ENCODE measurements at regions not wholly inside any gene's neighbourhood (a gene's known extent, or its start where the extent isn't known, plus 50 kb on each side); places are given as distances from the start of the nearest gene placed in this dataset.

- Mint-ChIP-seq H3K4me1 (no peaks in the 10 kb centered on the region), H3K27ac (no peak overlapping the region), H3K4me3 (no peak overlapping the region), H3K9me3 (peaks cover 2 to 25% (median 5%) of the 10 kb centered on the region in 11 donors), H3K27me3 (no peaks in the 10 kb centered on the region), H3K36me3 (no peaks in the 10 kb centered on the region)
- Histone ChIP-seq H3K4me3 (ENCODE audit: low read length) (no peak overlapping the region), H3K27ac (ENCODE audit: low read depth, low read length) (no peak overlapping the region), H3K9me3 (ENCODE audit: control insufficient read depth in 2 of 3, low read length in 3 of 3) (no peaks in the 10 kb centered on the region), H3K4me1 (ENCODE audit: control insufficient read depth in 2 of 2, insufficient read depth in 2 of 2, low read length in 2 of 2) (no peaks in the 10 kb centered on the region), H3K27me3 (ENCODE audit: control insufficient read depth in 2 of 2, insufficient read depth in 2 of 2, low read length in 2 of 2) (no peaks in the 10 kb centered on the region), H3K36me3 (ENCODE audit: control insufficient read depth in 2 of 3, insufficient read depth in 3 of 3, low read length in 3 of 3) (no peaks in the 10 kb centered on the region)
- ATAC-seq = no peak
- intact Hi-C loops (cut with micrococcal nuclease) = no loop called here
- CTCF ChIA-PET = no interaction called here
- no peak for DNase-seq
- POLR2A ChIA-PET = no interaction called here
Observed at GRCh38 chr14:82549306-82549990, 1015.8 kb upstream of the SEL1L start.

GRCh38 chr14:82562881-82563280 lies 1029.2 kb upstream of the SEL1L start:
- POLR2A ChIA-PET = no interaction called here
- H3K9me3 ChIP-seq (ENCODE audit: control insufficient read depth in 2 of 3, low read length in 3 of 3) = no peaks in the 10 kb centered on the region
- no peaks in the 10 kb centered on the region for H3K4me1 Mint-ChIP-seq
- H3K27ac ChIP-seq (ENCODE audit: low read depth, low read length) = no peak overlapping the region
- no peaks in the 10 kb centered on the region for H3K27me3 Mint-ChIP-seq
- H3K4me3 Mint-ChIP-seq = no peak overlapping the region
- no peaks in the 10 kb centered on the region for H3K4me1 ChIP-seq (ENCODE audit: control insufficient read depth in 2 of 2, insufficient read depth in 2 of 2, low read length in 2 of 2)
- H3K4me3 ChIP-seq (ENCODE audit: low read length) = no peak overlapping the region
- H3K9me3 Mint-ChIP-seq = peaks cover 2 to 20% (median 7%) of the 10 kb centered on the region in 11 donors
- DNase-seq (no peak), ATAC-seq (no peak)
- H3K27ac Mint-ChIP-seq = no peak overlapping the region
- H3K27me3 ChIP-seq (ENCODE audit: control insufficient read depth in 2 of 2, insufficient read depth in 2 of 2, low read length in 2 of 2) = no peaks in the 10 kb centered on the region
- H3K36me3 ChIP-seq (ENCODE audit: control insufficient read depth in 2 of 3, insufficient read depth in 3 of 3, low read length in 3 of 3) = no peaks in the 10 kb centered on the region
- CTCF ChIA-PET = no interaction called here
- no peaks in the 10 kb centered on the region for H3K36me3 Mint-ChIP-seq
- intact Hi-C loops (cut with micrococcal nuclease) = no loop called here

- CTCF ChIA-PET = no interaction called here
- no peaks in the 10 kb centered on the region for H3K4me1 Mint-ChIP-seq
- H3K27ac ChIP-seq (ENCODE audit: low read depth, low read length) = no peak overlapping the region
- no peaks in the 10 kb centered on the region for H3K27me3 ChIP-seq (ENCODE audit: control insufficient read depth in 2 of 2, insufficient read depth in 2 of 2, low read length in 2 of 2)
- POLR2A ChIA-PET = no interaction called here
- no peak overlapping the region for H3K4me3 ChIP-seq (ENCODE audit: low read length)
- DNase-seq = no peak
- no peaks in the 10 kb centered on the region for H3K36me3 ChIP-seq (ENCODE audit: control insufficient read depth in 2 of 3, insufficient read depth in 3 of 3, low read length in 3 of 3)
- no peaks in the 10 kb centered on the region for H3K9me3 ChIP-seq (ENCODE audit: control insufficient read depth in 2 of 3, low read length in 3 of 3)
- no peaks in the 10 kb centered on the region for H3K36me3 Mint-ChIP-seq
- H3K4me3 Mint-ChIP-seq = no peak overlapping the region
- intact Hi-C loops (cut with micrococcal nuclease) = no loop called here
- H3K4me1 ChIP-seq (ENCODE audit: control insufficient read depth in 2 of 2, insufficient read depth in 2 of 2, low read length in 2 of 2) = no peaks in the 10 kb centered on the region
- no peaks in the 10 kb centered on the region for H3K27me3 Mint-ChIP-seq
- peaks cover 0 to 25% (median 11%) of the 10 kb centered on the region in 11 donors for H3K9me3 Mint-ChIP-seq
- no peak overlapping the region for H3K27ac Mint-ChIP-seq
- ATAC-seq = no peak
Observed at GRCh38 chr14:82565825-82566224, 1032.2 kb upstream of the SEL1L start.

- H3K27ac Mint-ChIP-seq = no peak overlapping the region
- intact Hi-C loops (cut with micrococcal nuclease) = no loop called here
- no peaks in the 10 kb centered on the region for H3K36me3 ChIP-seq (ENCODE audit: control insufficient read depth in 2 of 3, insufficient read depth in 3 of 3, low read length in 3 of 3)
- no peaks in the 10 kb centered on the region for H3K4me1 Mint-ChIP-seq
- H3K27me3 Mint-ChIP-seq = no peaks in the 10 kb centered on the region
- H3K9me3 Mint-ChIP-seq = peaks cover 0 to 19% (median 1%) of the 10 kb centered on the region in 11 donors
- no peaks in the 10 kb centered on the region for H3K4me1 ChIP-seq (ENCODE audit: control insufficient read depth in 2 of 2, insufficient read depth in 2 of 2, low read length in 2 of 2)
- H3K9me3 ChIP-seq (ENCODE audit: control insufficient read depth in 2 of 3, low read length in 3 of 3) = no peaks in the 10 kb centered on the region
- ATAC-seq (no peak), DNase-seq (no peak)
- no peaks in the 10 kb centered on the region for H3K36me3 Mint-ChIP-seq
- no peaks in the 10 kb centered on the region for H3K27me3 ChIP-seq (ENCODE audit: control insufficient read depth in 2 of 2, insufficient read depth in 2 of 2, low read length in 2 of 2)
- ChIA-PET CTCF (no interaction called here), POLR2A (no interaction called here)
- H3K4me3 Mint-ChIP-seq = no peak overlapping the region
- H3K27ac ChIP-seq (ENCODE audit: low read depth, low read length) = no peak overlapping the region
- no peak overlapping the region for H3K4me3 ChIP-seq (ENCODE audit: low read length)
Observed at GRCh38 chr14:82587226-82587625, 1053.6 kb upstream of the SEL1L start.

- ChIA-PET POLR2A (no interaction called here), CTCF (no interaction called here)
- Mint-ChIP-seq H3K9me3 (peaks cover 0 to 35% (median 8%) of the 10 kb centered on the region in 11 donors), H3K27me3 (no peaks in the 10 kb centered on the region), H3K27ac (no peak overlapping the region), H3K4me1 (no peaks in the 10 kb centered on the region), H3K4me3 (no peak overlapping the region), H3K36me3 (no peaks in the 10 kb centered on the region)
- Histone ChIP-seq H3K27me3 (ENCODE audit: control insufficient read depth in 2 of 2, insufficient read depth in 2 of 2, low read length in 2 of 2) (no peaks in the 10 kb centered on the region), H3K27ac (ENCODE audit: low read depth, low read length) (no peak overlapping the region), H3K36me3 (ENCODE audit: control insufficient read depth in 2 of 3, insufficient read depth in 3 of 3, low read length in 3 of 3) (no peaks in the 10 kb centered on the region), H3K4me3 (ENCODE audit: low read length) (no peak overlapping the region), H3K4me1 (ENCODE audit: control insufficient read depth in 2 of 2, insufficient read depth in 2 of 2, low read length in 2 of 2) (no peaks in the 10 kb centered on the region), H3K9me3 (ENCODE audit: control insufficient read depth in 2 of 3, low read length in 3 of 3) (no peaks in the 10 kb centered on the region)
- no peak for DNase-seq
- intact Hi-C loops (cut with micrococcal nuclease) = no loop called here
- no peak for ATAC-seq
Observed at GRCh38 chr14:82595466-82595865, 1061.8 kb upstream of the SEL1L start.

- H3K36me3 Mint-ChIP-seq = no peaks in the 10 kb centered on the region
Observed at GRCh38 chr14:82602794-82603193, 1069.1 kb upstream of the SEL1L start.

GRCh38 chr14:82604819-82605218 lies 1071.2 kb upstream of the SEL1L start:
- Mint-ChIP-seq H3K9me3 (peaks cover 0 to 11% (median 2%) of the 10 kb centered on the region in 11 donors), H3K27me3 (no peaks in the 10 kb centered on the region), H3K27ac (no peak overlapping the region), H3K36me3 (no peaks in the 10 kb centered on the region), H3K4me1 (no peaks in the 10 kb centered on the region), H3K4me3 (no peak overlapping the region)
- no peaks in the 10 kb centered on the region for H3K27me3 ChIP-seq (ENCODE audit: control insufficient read depth in 2 of 2, insufficient read depth in 2 of 2, low read length in 2 of 2)
- H3K27ac ChIP-seq (ENCODE audit: low read depth, low read length) = no peak overlapping the region
- intact Hi-C loops (cut with micrococcal nuclease) = no loop called here
- ATAC-seq (no peak), DNase-seq (no peak)
- CTCF ChIA-PET = no interaction called here
- no peaks in the 10 kb centered on the region for H3K9me3 ChIP-seq (ENCODE audit: control insufficient read depth in 2 of 3, low read length in 3 of 3)
- POLR2A ChIA-PET = no interaction called here
- no peak overlapping the region for H3K4me3 ChIP-seq (ENCODE audit: low read length)
- no peaks in the 10 kb centered on the region for H3K4me1 ChIP-seq (ENCODE audit: control insufficient read depth in 2 of 2, insufficient read depth in 2 of 2, low read length in 2 of 2)
- no peaks in the 10 kb centered on the region for H3K36me3 ChIP-seq (ENCODE audit: control insufficient read depth in 2 of 3, insufficient read depth in 3 of 3, low read length in 3 of 3)

More at GRCh38 chr14:82602794-82603193, 1069.1 kb upstream of the SEL1L start:
- no peak overlapping the region for H3K27ac Mint-ChIP-seq
- Histone ChIP-seq H3K27ac (ENCODE audit: low read depth, low read length) (no peak overlapping the region), H3K27me3 (ENCODE audit: control insufficient read depth in 2 of 2, insufficient read depth in 2 of 2, low read length in 2 of 2) (no peaks in the 10 kb centered on the region), H3K4me3 (ENCODE audit: low read length) (no peak overlapping the region), H3K36me3 (ENCODE audit: control insufficient read depth in 2 of 3, insufficient read depth in 3 of 3, low read length in 3 of 3) (no peaks in the 10 kb centered on the region), H3K9me3 (ENCODE audit: control insufficient read depth in 2 of 3, low read length in 3 of 3) (no peaks in the 10 kb centered on the region), H3K4me1 (ENCODE audit: control insufficient read depth in 2 of 2, insufficient read depth in 2 of 2, low read length in 2 of 2) (no peaks in the 10 kb centered on the region)
- intact Hi-C loops (cut with micrococcal nuclease) = no loop called here
- H3K27me3 Mint-ChIP-seq = no peaks in the 10 kb centered on the region
- H3K4me1 Mint-ChIP-seq = no peaks in the 10 kb centered on the region
- ChIA-PET CTCF (no interaction called here), POLR2A (no interaction called here)
- H3K4me3 Mint-ChIP-seq = no peak overlapping the region
- no peak for ATAC-seq
- H3K9me3 Mint-ChIP-seq = peaks cover 0 to 25% (median 4%) of the 10 kb centered on the region in 11 donors
- DNase-seq = no peak

Measured in naive thymus-derived CD4-positive, alpha-beta T cell (primary cell).